Hypothalamus (tissue), 51 donors: ENCODE measurements at regions not wholly inside any gene's neighbourhood (a gene's known extent, or its start where the extent isn't known, plus 50 kb on each side); places are given as distances from the start of the nearest gene placed in this dataset.
A peak's percentile ranks its signal among the peaks of the same experiment; 100 is the strongest.
"Not testable (repeated sequence)": the region's sequence is repeated elsewhere in the genome, so short reads cannot be mapped to it uniquely, and the experiment has no call there.

Source experiments
- DNase-seq, 51 donors: peaks; one replicate each; lab custom pipeline; 2025; lab: John Stamatoyannopoulos, UW

GRCh38 chr13:21260561-21261290 lies 84.3 kb downstream of the MRPL57 start:
- not testable (repeated sequence) for DNase-seq

GRCh38 chr13:21261487-21262216 lies 85.2 kb downstream of the MRPL57 start:
- not testable (repeated sequence) for DNase-seq

- DNase-seq: not testable (repeated sequence)
Measured at GRCh38 chr13:21263909-21264308, 87.5 kb downstream of the MRPL57 start.

GRCh38 chr13:21268485-21268884 lies 92.0 kb downstream of the MRPL57 start:
- not testable (repeated sequence) for DNase-seq

- not testable (repeated sequence) for DNase-seq
Measured at GRCh38 chr13:21272439-21272838, 96.0 kb downstream of the MRPL57 start.

GRCh38 chr13:21274457-21274856 lies 98.0 kb downstream of the MRPL57 start:
- not testable (repeated sequence) for DNase-seq

GRCh38 chr13:21282065-21282464 lies 105.6 kb downstream of the MRPL57 start:
- DNase-seq: no peak

- no peak for DNase-seq
Measured at GRCh38 chr13:21287331-21287907, 111.0 kb downstream of the MRPL57 start.

- no peak for DNase-seq
Measured at GRCh38 chr13:21289475-21289874, 113.0 kb downstream of the MRPL57 start.

- not testable (repeated sequence) for DNase-seq
Measured at GRCh38 chr13:21290442-21291002, 114.1 kb downstream of the MRPL57 start.

GRCh38 chr13:21291840-21292239 lies 115.4 kb downstream of the MRPL57 start:
- DNase-seq: no peak

GRCh38 chr13:21296991-21297390 lies 120.5 kb downstream of the MRPL57 start:
- peak in 38 of 51 donors; percentile 3 to 72 (median 39) for DNase-seq

GRCh38 chr13:21297447-21297846 lies 121.0 kb downstream of the MRPL57 start:
- peak in 1 of 51 donors; percentile 75 for DNase-seq

- peak; percentile 17 to 90 (median 70) for DNase-seq
Measured at GRCh38 chr13:21297914-21298831, 121.7 kb downstream of the MRPL57 start.

GRCh38 chr13:21304256-21304655 lies 127.8 kb downstream of the MRPL57 start:
- DNase-seq: no peak

GRCh38 chr13:21306300-21307073 lies 130.0 kb downstream of the MRPL57 start:
- not testable (repeated sequence) for DNase-seq

GRCh38 chr13:21307158-21307557 lies 130.7 kb downstream of the MRPL57 start:
- not testable (repeated sequence) for DNase-seq

GRCh38 chr13:21308906-21309305 lies 132.4 kb downstream of the MRPL57 start:
- no peak for DNase-seq

- DNase-seq: no peak
Measured at GRCh38 chr13:21309542-21310172, 133.2 kb downstream of the MRPL57 start.
